PFSK-1 (cell line): ENCODE measurements at regions not wholly inside any gene's neighbourhood (a gene's known extent, or its start where the extent isn't known, plus 50 kb on each side); places are given as distances from the start of the nearest gene placed in this dataset.

Experiments
- FOXP2 ChIP-seq: optimal IDR thresholded peaks from 2 replicates; pipeline ENCODE3; 2011; ENCODE audit warnings: borderline replicate concordance, control low read depth, inconsistent platforms; ENCODE audit not compliant: insufficient read depth; ENCODE audit errors: extremely low read length, extremely low read depth
- POLR2AphosphoS5 ChIP-seq: IDR thresholded peaks from 2 replicates; pipeline ENCODE4 v1.6.1; 2012; ENCODE audit warnings: low read depth, mild to moderate bottlenecking, control low read depth, low read length, moderate library complexity
- REST ChIP-seq, 2 experiments: IDR thresholded peaks; 2 replicates each; pipeline versions ENCODE4 v1.6.1 to v1.8.0; 2011 to 2012; ENCODE audit warnings: low read depth in 2 of 2, low read length in 2 of 2, control low read depth in 1 of 2, inconsistent platforms in 1 of 2, mild to moderate bottlenecking in 1 of 2, moderate library complexity in 1 of 2; ENCODE audit not compliant: insufficient read depth in 1 of 2
- SIN3A ChIP-seq: IDR thresholded peaks from 2 replicates; pipeline ENCODE4 v1.6.1; 2012; ENCODE audit warnings: mild to moderate bottlenecking, low read length, moderate library complexity, borderline replicate concordance; ENCODE audit not compliant: insufficient read depth
- TAF1 ChIP-seq: IDR thresholded peaks from 2 replicates; pipeline ENCODE4 v1.6.1; 2012; ENCODE audit warnings: low read length, control low read depth, borderline replicate concordance; ENCODE audit not compliant: insufficient read depth

GRCh38 chr2:133661392-133661791 lies 93.1 kb upstream of the NCKAP5 start:
- TF ChIP-seq FOXP2 (no peak), REST (IDR thresholded peaks at IDR 0.05; ENCODE audit: insufficient read depth in 1 of 2, low read depth in 2 of 2, low read length in 2 of 2) (no peak), POLR2AphosphoS5 (no peak), SIN3A (no peak), TAF1 (no peak)

GRCh38 chr2:133666621-133667020 lies 98.4 kb upstream of the NCKAP5 start:
- no peak for TF ChIP-seq FOXP2
- no peak for TF ChIP-seq SIN3A
- TF ChIP-seq REST (IDR thresholded peaks at IDR 0.05; ENCODE audit: insufficient read depth in 1 of 2, low read depth in 2 of 2, low read length in 2 of 2), result no peak
- TF ChIP-seq POLR2AphosphoS5, result no peak
- no peak for TF ChIP-seq TAF1

GRCh38 chr2:133667085-133667484 lies 98.8 kb upstream of the NCKAP5 start:
- TF ChIP-seq POLR2AphosphoS5, result no peak
- TF ChIP-seq TAF1, result no peak
- no peak for TF ChIP-seq FOXP2
- TF ChIP-seq SIN3A, result no peak
- no peak for TF ChIP-seq REST (IDR thresholded peaks at IDR 0.05; ENCODE audit: insufficient read depth in 1 of 2, low read depth in 2 of 2, low read length in 2 of 2)

GRCh38 chr2:133667968-133668367 lies 99.7 kb upstream of the NCKAP5 start:
- TF ChIP-seq TAF1, result no peak
- no peak for TF ChIP-seq REST (IDR thresholded peaks at IDR 0.05; ENCODE audit: insufficient read depth in 1 of 2, low read depth in 2 of 2, low read length in 2 of 2)
- no peak for TF ChIP-seq FOXP2
- no peak for TF ChIP-seq POLR2AphosphoS5
- no peak for TF ChIP-seq SIN3A

- TF ChIP-seq REST (IDR thresholded peaks at IDR 0.05; ENCODE audit: insufficient read depth in 1 of 2, low read depth in 2 of 2, low read length in 2 of 2), result no peak
- no peak for TF ChIP-seq SIN3A
- TF ChIP-seq TAF1, result no peak
- no peak for TF ChIP-seq FOXP2
- TF ChIP-seq POLR2AphosphoS5, result no peak
These were observed 100.3 kb upstream of the NCKAP5 start for GRCh38 chr2:133668547-133668946.
